ENCODE measurements at regions not wholly inside any gene's neighbourhood (a gene's known extent, or its start where the extent isn't known, plus 50 kb on each side); places are given as distances from the start of the nearest gene placed in this dataset.

DNA sequence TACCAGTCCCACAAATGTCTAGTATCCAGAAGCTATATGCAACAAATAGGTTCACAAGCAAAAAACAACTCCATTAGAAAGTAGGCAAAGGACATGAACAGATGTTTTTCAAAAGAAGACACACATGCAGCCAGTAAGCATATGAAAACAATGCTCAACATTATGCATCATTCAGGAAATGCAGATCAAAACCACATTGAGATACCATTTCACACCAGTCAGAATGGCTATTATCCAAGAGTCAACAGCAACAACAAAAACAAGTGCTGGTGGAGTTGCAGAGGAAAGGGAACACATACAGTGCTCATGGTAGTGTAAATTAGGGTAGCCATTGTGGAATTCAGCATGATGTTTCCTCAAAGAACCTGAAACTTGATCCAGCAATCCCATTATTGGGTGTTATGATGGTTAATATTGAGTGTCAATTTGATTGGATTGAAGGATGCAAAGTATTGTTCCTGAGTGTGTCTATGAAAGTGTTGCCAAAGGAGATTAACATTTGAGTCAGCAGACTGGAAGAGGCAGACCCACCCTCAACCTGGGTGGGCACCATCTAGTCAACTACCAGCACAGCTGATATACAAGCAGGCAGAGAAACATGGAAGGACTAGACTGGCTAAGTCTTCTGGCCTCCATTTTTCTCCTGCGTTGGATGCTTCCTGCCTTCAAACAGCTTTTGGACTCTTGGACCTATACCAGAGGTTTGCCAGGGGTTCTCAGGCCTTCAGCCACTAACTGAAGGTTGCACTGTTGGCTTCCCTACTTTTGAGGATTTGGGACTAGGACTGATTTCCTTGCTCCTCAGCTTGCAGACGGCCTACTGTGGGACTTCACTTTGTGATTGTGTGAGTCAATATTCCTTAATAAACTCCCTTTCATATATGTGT is 218.4 kb upstream of the SEMA3D start:
- WGBS, 2 donors = 84 to 89% methylated on average over 2 of the region's 2 CpGs
- ATAC-seq (ENCODE audit: insufficient read depth, low FRiP score) (no peak), DNase-seq (no peak)
- Histone ChIP-seq H3K27ac (ENCODE audit: low read depth in 1 of 2, low read length in 1 of 2) (no peak overlapping the region), H3K4me1 (ENCODE audit: control insufficient read depth in 5 of 5, insufficient read depth in 5 of 5, low read length in 5 of 5) (no peaks in the 10 kb centered on the region), H3K9ac (ENCODE audit: insufficient read depth in 1 of 2, low read length in 2 of 2) (no peak overlapping the region), H3K9me3 (ENCODE audit: control insufficient read depth in 4 of 4, insufficient read depth in 3 of 4, low read length in 3 of 4) (no peaks in the 10 kb centered on the region), H3K36me3 (ENCODE audit: control insufficient read depth in 4 of 4, insufficient read depth in 4 of 4, low read length in 4 of 4) (no peaks in the 10 kb centered on the region), H3K4me3 (no peak overlapping the region), H3K27me3 (ENCODE audit: control insufficient read depth in 3 of 3, insufficient read depth in 3 of 3, low read length in 2 of 3) (no peaks in the 10 kb centered on the region)
- TF ChIP-seq, protein P1, sequence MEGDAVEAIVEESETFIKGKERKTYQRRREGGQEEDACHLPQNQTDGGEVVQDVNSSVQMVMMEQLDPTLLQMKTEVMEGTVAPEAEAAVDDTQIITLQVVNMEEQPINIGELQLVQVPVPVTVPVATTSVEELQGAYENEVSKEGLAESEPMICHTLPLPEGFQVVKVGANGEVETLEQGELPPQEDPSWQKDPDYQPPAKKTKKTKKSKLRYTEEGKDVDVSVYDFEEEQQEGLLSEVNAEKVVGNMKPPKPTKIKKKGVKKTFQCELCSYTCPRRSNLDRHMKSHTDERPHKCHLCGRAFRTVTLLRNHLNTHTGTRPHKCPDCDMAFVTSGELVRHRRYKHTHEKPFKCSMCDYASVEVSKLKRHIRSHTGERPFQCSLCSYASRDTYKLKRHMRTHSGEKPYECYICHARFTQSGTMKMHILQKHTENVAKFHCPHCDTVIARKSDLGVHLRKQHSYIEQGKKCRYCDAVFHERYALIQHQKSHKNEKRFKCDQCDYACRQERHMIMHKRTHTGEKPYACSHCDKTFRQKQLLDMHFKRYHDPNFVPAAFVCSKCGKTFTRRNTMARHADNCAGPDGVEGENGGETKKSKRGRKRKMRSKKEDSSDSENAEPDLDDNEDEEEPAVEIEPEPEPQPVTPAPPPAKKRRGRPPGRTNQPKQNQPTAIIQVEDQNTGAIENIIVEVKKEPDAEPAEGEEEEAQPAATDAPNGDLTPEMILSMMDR (IDR thresholded peaks at IDR 0.05; ENCODE audit: control extremely low read depth, extremely low read depth) = no peak

DNA sequence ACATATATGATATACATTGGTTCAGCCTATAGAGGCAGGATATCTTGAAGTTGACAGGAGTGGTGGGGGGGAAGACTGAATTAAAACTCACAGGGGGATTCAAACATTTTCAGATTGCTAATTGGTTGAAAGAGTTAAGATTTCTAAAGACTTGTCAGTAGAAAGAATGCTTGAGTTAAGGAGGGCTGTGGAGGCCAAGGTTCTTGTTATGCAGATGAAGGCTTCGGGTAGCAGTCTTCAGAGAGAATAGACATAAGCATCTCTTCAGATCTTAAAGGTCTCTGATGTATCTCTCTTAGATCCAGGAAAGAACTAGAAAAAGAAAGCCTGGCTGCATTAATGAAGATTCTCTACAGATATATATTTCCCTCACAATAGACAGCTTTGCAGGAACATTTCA is 209.8 kb upstream of the SEMA3D start:
- no peaks in the 10 kb centered on the region for H3K36me3 ChIP-seq (ENCODE audit: control insufficient read depth in 4 of 4, insufficient read depth in 4 of 4, low read length in 4 of 4)
- TF ChIP-seq, protein P1 (IDR thresholded peaks at IDR 0.05; ENCODE audit: control extremely low read depth, extremely low read depth) = no peak
- no peaks in the 10 kb centered on the region for H3K4me1 ChIP-seq (ENCODE audit: control insufficient read depth in 5 of 5, insufficient read depth in 5 of 5, low read length in 5 of 5)
- no peaks in the 10 kb centered on the region for H3K27me3 ChIP-seq (ENCODE audit: control insufficient read depth in 3 of 3, insufficient read depth in 3 of 3, low read length in 2 of 3)
- no peak overlapping the region for H3K4me3 ChIP-seq
- H3K9ac ChIP-seq (ENCODE audit: insufficient read depth in 1 of 2, low read length in 2 of 2) = no peak overlapping the region
- DNase-seq (no peak), ATAC-seq (ENCODE audit: insufficient read depth, low FRiP score) (no peak)
- 81 to 84% methylated on average over 1 of the region's 1 CpG for WGBS, 2 donors
- no peaks in the 10 kb centered on the region for H3K9me3 ChIP-seq (ENCODE audit: control insufficient read depth in 4 of 4, insufficient read depth in 3 of 4, low read length in 3 of 4)
- no peak overlapping the region for H3K27ac ChIP-seq (ENCODE audit: low read depth in 1 of 2, low read length in 1 of 2)

DNA sequence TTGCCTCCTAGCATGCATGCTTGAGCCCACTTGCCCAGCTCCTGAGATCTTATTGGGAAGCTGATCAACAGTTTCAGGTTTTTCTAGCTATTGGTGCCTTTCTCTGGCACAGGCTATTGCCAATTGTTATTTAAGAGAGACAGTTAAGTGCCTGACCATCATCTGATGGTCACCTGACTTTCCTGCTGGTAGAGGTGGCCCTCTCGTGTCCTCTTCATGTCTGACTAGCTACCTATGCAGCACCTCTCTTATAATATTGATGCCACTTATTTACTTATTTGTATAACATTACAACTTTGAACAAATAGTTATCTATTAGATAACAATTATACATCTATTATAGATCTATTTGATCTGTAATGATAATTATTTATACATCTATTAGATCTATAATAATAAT is 205.9 kb upstream of the SEMA3D start:
- Histone ChIP-seq H3K4me3 (no peak overlapping the region), H3K27ac (ENCODE audit: low read depth in 1 of 2, low read length in 1 of 2) (no peak overlapping the region), H3K27me3 (ENCODE audit: control insufficient read depth in 3 of 3, insufficient read depth in 3 of 3, low read length in 2 of 3) (no peaks in the 10 kb centered on the region), H3K9ac (ENCODE audit: insufficient read depth in 1 of 2, low read length in 2 of 2) (no peak overlapping the region), H3K9me3 (ENCODE audit: control insufficient read depth in 4 of 4, insufficient read depth in 3 of 4, low read length in 3 of 4) (no peaks in the 10 kb centered on the region), H3K36me3 (ENCODE audit: control insufficient read depth in 4 of 4, insufficient read depth in 4 of 4, low read length in 4 of 4) (no peaks in the 10 kb centered on the region), H3K4me1 (ENCODE audit: control insufficient read depth in 5 of 5, insufficient read depth in 5 of 5, low read length in 5 of 5) (no peaks in the 10 kb centered on the region)
- whole genome bisulfite sequencing, 2 donors = 72 to 93% methylated on average over 1 of the region's 1 CpG
- TF ChIP-seq, protein P1 (IDR thresholded peaks at IDR 0.05; ENCODE audit: control extremely low read depth, extremely low read depth) = no peak
- DNase-seq = no peak
- ATAC-seq (ENCODE audit: insufficient read depth, low FRiP score) = no peak
